GM12878 (cell line): ENCODE measurements at regions not wholly inside any gene's neighbourhood (a gene's known extent, or its start where the extent isn't known, plus 50 kb on each side); places are given as distances from the start of the nearest gene placed in this dataset.

Source experiments
- ATAC-seq: fragments of 200-7000 bp; cut with Tn5 transposase; 3 replicates; pipeline ENCODE4 v1.9.1; 2020; ENCODE audit warnings: mild to moderate bottlenecking, moderate library complexity
- BruUV-seq: library from RNA; stranded (reverse); fragments of 400-500 nt; replicated peaks from 2 replicates; lab custom pipeline; 2021; lab: Mats Ljungman, UMichigan
- CTCF ChIA-PET: fragments of 300-600 bp; sonication (Branson Sonifier 250); formaldehyde crosslinking; extraction: SDS; loops from one replicate; lab custom pipeline; 2021; ENCODE audit warnings: inconsistent platforms; lab: Yijun Ruan, JAX
- POLR2A ChIA-PET: fragments of 350-600 bp; formaldehyde crosslinking; extraction: SDS; loops from one replicate; lab custom pipeline; 2021; ENCODE audit warnings: inconsistent platforms; lab: Charles Lee
- RAD21 ChIA-PET: fragments of 300-600 bp; sonication (Branson Sonifier 250); formaldehyde crosslinking; loops from one replicate; lab custom pipeline; 2023; ENCODE audit warnings: antibody characterized with exemption; ENCODE audit not compliant: unreplicated experiment; lab: Charles Lee
- SMC1A ChIA-PET: fragments of 300-600 bp; sonication (Branson Sonifier 250); formaldehyde crosslinking; loops from one replicate; lab custom pipeline; 2023; ENCODE audit not compliant: unreplicated experiment, uncharacterized antibody; lab: Charles Lee
- DNase-seq: peaks from one replicate; pipeline ENCODE4 v3.0.0-alpha.2; 2011; ENCODE audit warnings: low read depth, low spot score
- FAIRE-seq: peaks from 3 replicates; lab custom pipeline; 2011; peaks lifted over from hg19 to GRCh38; lab: Jason Lieb, UNC
- H2AFZ ChIP-seq: 2 replicates; pipeline ENCODE4 v1.6.0; 2011; ENCODE audit warnings: low read depth, low read length, control low read depth; ENCODE audit not compliant: control insufficient read depth
- H3K27ac ChIP-seq: 2 replicates; pipeline ENCODE4 v1.5.1; 2011; ENCODE audit warnings: control low read depth; ENCODE audit not compliant: control insufficient read depth, insufficient read depth
- H3K27me3 ChIP-seq, 2 experiments: replicated peaks in 1 of 2; 2 replicates each; pipeline versions ENCODE4 v1.6.0 to v1.6.1; 2011; ENCODE audit warnings: low read length in 1 of 2; ENCODE audit not compliant: control insufficient read depth in 2 of 2, insufficient read depth in 2 of 2
- H3K36me3 ChIP-seq, 2 experiments: 2 replicates each; pipeline ENCODE4 v1.5.1; 2011; ENCODE audit warnings: low read length in 1 of 2; ENCODE audit not compliant: control insufficient read depth in 2 of 2, insufficient read depth in 2 of 2
- H3K4me1 ChIP-seq: 2 replicates; pipeline ENCODE4 v1.6.1; 2011; ENCODE audit warnings: mild to moderate bottlenecking, low read length, moderate library complexity, mixed read lengths; ENCODE audit not compliant: control insufficient read depth, insufficient read depth
- H3K4me2 ChIP-seq: 2 replicates; pipeline ENCODE4 v1.6.0; 2011; ENCODE audit warnings: control low read depth; ENCODE audit not compliant: control insufficient read depth, insufficient read depth
- H3K4me3 ChIP-seq: fragments of 200-600 bp; sonication (generic); 2 replicates; pipeline ENCODE4 v1.5.1; 2016
- H3K79me2 ChIP-seq: 2 replicates; pipeline ENCODE4 v1.6.0; 2011; ENCODE audit warnings: low read length; ENCODE audit not compliant: control insufficient read depth, insufficient read depth
- H3K9ac ChIP-seq: 2 replicates; pipeline ENCODE4 v1.8.0; 2011; ENCODE audit warnings: low read length, control low read depth, mixed read lengths; ENCODE audit not compliant: control insufficient read depth, insufficient read depth
- H3K9me3 ChIP-seq: replicated peaks from 3 replicates; pipeline ENCODE4 v1.5.1; 2011; ENCODE audit warnings: mild to moderate bottlenecking, low read length; ENCODE audit not compliant: control insufficient read depth, insufficient read depth
- H4K20me1 ChIP-seq: 2 replicates; pipeline ENCODE4 v1.6.0; 2011; ENCODE audit not compliant: control insufficient read depth, insufficient read depth
- CTCF ChIP-seq, 3 experiments: IDR thresholded peaks in 2 of 3; conservative IDR thresholded peaks in 1 of 3; 2 replicates each; pipeline ENCODE4 v1.5.1; 2011; ENCODE audit warnings: low read depth in 3 of 3, low read length in 3 of 3, mild to moderate bottlenecking in 3 of 3, control low read depth in 2 of 3, moderate library complexity in 2 of 3, inconsistent platforms in 1 of 3, mixed read lengths in 1 of 3; ENCODE audit not compliant: control insufficient read depth in 2 of 3, insufficient read depth in 1 of 3; ENCODE audit errors: extremely low read depth in 1 of 3
- ZZZ3 ChIP-seq: IDR thresholded peaks from 2 replicates; pipeline ENCODE4 v1.6.1; 2011; ENCODE audit warnings: low read depth; ENCODE audit not compliant: control insufficient read depth, insufficient read length
- WGBS: methylation state at CpG from one replicate; pipeline ENCODE4 v1.1.6; 2016; ENCODE audit warnings: low lambda C conversion rate; ENCODE audit not compliant: insufficient replicate concordance, insufficient coverage; ENCODE audit errors: missing lambda C conversion rate; 5-methylcytosine and 5-hydroxymethylcytosine counted together
- in situ Hi-C: fragments of 300-500 bp; cut with MboI; formaldehyde crosslinking; loops from 9 replicates; pipeline ENCODE4 v1.14.3; 2018; ENCODE audit warnings: mixed read lengths
- intact Hi-C: fragments of 100-400 bp; cut with micrococcal nuclease; formaldehyde crosslinking; loops from one replicate; pipeline ENCODE4 v1.14.2; 2022; ENCODE audit not compliant: unreplicated experiment
- TF ChIP-seq, protein P1 (sequence below): fragments of 150-350 bp; IDR thresholded peaks from 2 replicates; pipeline ENCODE4 v1.6.1; 2016; ENCODE audit warnings: low read depth, low read length
- TF ChIP-seq, protein P2 (sequence below): fragments of 450-650 bp; formaldehyde crosslinking; IDR thresholded peaks from 2 replicates; pipeline ENCODE4 v1.4.0; 2020; ENCODE audit warnings: mild to moderate bottlenecking, moderate library complexity

DNA sequence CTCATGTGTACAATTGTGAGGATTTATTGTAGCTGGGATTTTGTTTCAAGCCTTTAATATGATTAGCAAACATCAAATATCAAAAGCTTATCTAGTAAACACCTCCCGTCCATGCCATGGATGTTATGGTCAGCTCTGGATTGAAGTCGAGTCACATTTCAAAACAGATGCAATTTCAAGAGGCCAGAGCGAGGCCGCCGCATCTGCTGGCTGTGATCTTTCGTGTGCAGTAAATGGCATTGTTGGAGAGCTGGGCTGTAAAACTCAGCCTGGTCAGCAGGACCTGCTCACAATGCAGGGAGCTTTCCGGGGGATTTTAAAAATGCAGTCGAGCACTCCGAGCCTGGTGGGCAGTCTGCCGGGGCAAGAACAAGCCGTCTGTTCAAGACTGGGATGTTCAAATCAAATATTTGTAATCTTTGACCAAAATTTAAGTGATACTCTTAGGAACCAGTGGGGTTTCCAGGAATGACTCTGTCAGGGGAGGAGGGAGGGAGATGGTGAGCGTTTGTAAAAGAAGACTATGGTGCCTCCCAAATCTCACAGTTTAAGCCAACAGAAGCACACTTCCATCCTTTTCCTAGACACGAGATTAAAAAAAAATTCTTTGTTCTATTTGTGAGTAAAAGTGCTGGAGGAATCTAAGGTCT is 97.6 kb downstream of the MYCN start:
- POLR2A ChIA-PET = no interaction called here
- H3K36me3 ChIP-seq = no peaks in the 10 kb centered on the region
- RAD21 ChIA-PET = no interaction called here

More for the DNA sequence above, 97.6 kb downstream of the MYCN start:
- Histone ChIP-seq H3K4me3 (no peak overlapping the region), H4K20me1 (no peaks in the 10 kb centered on the region), H3K9ac (no peak overlapping the region), H3K27me3 (no peaks in the 10 kb centered on the region; a peak in 1 of 4 replicates), H3K27ac (no peak overlapping the region), H2AFZ (no peak overlapping the region), H3K79me2 (no peaks in the 10 kb centered on the region), H3K4me1 (no peaks in the 10 kb centered on the region), H3K9me3 (no peaks in the 10 kb centered on the region), H3K4me2 (no peak overlapping the region)
- in situ Hi-C loops (no loop called here), intact Hi-C loops (no loop called here)
- no peak for ATAC-seq
- TF ChIP-seq, protein P1, sequence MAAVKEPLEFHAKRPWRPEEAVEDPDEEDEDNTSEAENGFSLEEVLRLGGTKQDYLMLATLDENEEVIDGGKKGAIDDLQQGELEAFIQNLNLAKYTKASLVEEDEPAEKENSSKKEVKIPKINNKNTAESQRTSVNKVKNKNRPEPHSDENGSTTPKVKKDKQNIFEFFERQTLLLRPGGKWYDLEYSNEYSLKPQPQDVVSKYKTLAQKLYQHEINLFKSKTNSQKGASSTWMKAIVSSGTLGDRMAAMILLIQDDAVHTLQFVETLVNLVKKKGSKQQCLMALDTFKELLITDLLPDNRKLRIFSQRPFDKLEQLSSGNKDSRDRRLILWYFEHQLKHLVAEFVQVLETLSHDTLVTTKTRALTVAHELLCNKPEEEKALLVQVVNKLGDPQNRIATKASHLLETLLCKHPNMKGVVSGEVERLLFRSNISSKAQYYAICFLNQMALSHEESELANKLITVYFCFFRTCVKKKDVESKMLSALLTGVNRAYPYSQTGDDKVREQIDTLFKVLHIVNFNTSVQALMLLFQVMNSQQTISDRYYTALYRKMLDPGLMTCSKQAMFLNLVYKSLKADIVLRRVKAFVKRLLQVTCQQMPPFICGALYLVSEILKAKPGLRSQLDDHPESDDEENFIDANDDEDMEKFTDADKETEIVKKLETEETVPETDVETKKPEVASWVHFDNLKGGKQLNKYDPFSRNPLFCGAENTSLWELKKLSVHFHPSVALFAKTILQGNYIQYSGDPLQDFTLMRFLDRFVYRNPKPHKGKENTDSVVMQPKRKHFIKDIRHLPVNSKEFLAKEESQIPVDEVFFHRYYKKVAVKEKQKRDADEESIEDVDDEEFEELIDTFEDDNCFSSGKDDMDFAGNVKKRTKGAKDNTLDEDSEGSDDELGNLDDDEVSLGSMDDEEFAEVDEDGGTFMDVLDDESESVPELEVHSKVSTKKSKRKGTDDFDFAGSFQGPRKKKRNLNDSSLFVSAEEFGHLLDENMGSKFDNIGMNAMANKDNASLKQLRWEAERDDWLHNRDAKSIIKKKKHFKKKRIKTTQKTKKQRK = no peak
- TF ChIP-seq, protein P2, sequence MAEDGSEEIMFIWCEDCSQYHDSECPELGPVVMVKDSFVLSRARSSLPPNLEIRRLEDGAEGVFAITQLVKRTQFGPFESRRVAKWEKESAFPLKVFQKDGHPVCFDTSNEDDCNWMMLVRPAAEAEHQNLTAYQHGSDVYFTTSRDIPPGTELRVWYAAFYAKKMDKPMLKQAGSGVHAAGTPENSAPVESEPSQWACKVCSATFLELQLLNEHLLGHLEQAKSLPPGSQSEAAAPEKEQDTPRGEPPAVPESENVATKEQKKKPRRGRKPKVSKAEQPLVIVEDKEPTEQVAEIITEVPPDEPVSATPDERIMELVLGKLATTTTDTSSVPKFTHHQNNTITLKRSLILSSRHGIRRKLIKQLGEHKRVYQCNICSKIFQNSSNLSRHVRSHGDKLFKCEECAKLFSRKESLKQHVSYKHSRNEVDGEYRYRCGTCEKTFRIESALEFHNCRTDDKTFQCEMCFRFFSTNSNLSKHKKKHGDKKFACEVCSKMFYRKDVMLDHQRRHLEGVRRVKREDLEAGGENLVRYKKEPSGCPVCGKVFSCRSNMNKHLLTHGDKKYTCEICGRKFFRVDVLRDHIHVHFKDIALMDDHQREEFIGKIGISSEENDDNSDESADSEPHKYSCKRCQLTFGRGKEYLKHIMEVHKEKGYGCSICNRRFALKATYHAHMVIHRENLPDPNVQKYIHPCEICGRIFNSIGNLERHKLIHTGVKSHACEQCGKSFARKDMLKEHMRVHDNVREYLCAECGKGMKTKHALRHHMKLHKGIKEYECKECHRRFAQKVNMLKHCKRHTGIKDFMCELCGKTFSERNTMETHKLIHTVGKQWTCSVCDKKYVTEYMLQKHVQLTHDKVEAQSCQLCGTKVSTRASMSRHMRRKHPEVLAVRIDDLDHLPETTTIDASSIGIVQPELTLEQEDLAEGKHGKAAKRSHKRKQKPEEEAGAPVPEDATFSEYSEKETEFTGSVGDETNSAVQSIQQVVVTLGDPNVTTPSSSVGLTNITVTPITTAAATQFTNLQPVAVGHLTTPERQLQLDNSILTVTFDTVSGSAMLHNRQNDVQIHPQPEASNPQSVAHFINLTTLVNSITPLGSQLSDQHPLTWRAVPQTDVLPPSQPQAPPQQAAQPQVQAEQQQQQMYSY (CRISPR knock-in tag) = no peak
- TF ChIP-seq CTCF (IDR thresholded peaks at IDR 0.05 in 2 of 3, conservative IDR thresholded peaks at IDR 0.05 in 1 of 3; ENCODE audit: control insufficient read depth in 2 of 3, extremely low read depth in 1 of 3, insufficient read depth in 1 of 3, low read depth in 3 of 3, low read length in 3 of 3) (no peak), ZZZ3 (no peak)
- ChIA-PET SMC1A (no interaction called here), CTCF (no interaction called here)
- DNase-seq = no peak
- no TSS peak for BruUV-seq
- no peak for FAIRE-seq
- WGBS = 37% methylated on average over 13 of the region's 13 CpGs
